ENCODE measurements at regions not wholly inside any gene's neighbourhood (a gene's known extent, or its start where the extent isn't known, plus 50 kb on each side); places are given as distances from the start of the nearest gene placed in this dataset.
"Not testable (repeated sequence)": the region's sequence is repeated elsewhere in the genome, so short reads cannot be mapped to it uniquely, and the experiment has no call there.

DNA sequence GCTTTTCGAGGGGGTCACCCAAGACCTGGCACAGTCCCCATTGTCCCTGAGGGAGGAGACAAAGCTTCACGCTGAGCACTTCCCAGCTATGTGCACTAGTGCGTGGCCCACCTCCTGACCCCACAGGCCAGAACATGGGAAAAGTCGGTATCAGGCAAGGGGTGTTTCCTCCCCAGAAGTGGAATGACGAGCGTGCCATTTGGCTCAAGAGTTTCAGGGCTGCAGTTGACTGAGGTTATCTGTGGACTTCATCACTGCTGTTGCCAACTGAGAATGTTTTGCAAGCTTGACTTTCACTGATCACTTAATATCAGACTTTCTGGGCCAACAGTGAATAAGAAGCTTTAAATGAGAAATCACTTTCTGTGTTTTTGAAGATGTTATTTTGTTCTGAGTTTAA is 137.0 kb upstream of the AFDN start:
- TF ChIP-seq, protein P1, sequence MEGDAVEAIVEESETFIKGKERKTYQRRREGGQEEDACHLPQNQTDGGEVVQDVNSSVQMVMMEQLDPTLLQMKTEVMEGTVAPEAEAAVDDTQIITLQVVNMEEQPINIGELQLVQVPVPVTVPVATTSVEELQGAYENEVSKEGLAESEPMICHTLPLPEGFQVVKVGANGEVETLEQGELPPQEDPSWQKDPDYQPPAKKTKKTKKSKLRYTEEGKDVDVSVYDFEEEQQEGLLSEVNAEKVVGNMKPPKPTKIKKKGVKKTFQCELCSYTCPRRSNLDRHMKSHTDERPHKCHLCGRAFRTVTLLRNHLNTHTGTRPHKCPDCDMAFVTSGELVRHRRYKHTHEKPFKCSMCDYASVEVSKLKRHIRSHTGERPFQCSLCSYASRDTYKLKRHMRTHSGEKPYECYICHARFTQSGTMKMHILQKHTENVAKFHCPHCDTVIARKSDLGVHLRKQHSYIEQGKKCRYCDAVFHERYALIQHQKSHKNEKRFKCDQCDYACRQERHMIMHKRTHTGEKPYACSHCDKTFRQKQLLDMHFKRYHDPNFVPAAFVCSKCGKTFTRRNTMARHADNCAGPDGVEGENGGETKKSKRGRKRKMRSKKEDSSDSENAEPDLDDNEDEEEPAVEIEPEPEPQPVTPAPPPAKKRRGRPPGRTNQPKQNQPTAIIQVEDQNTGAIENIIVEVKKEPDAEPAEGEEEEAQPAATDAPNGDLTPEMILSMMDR (IDR thresholded peaks at IDR 0.05; ENCODE audit: poor library complexity, severe bottlenecking) = no peak
- no peaks in the 10 kb centered on the region for H3K27me3 ChIP-seq (ENCODE audit: insufficient read depth, poor library complexity, severe bottlenecking)
- H3K4me3 ChIP-seq (ENCODE audit: severe bottlenecking) = no peak overlapping the region
- no peak for ATAC-seq (ENCODE audit: low read depth)
- H3K4me1 ChIP-seq (ENCODE audit: insufficient read depth, poor library complexity, severe bottlenecking) = no peaks in the 10 kb centered on the region
- H3K27ac ChIP-seq (ENCODE audit: poor library complexity, severe bottlenecking) = no peak overlapping the region
- H3K9me3 ChIP-seq (ENCODE audit: severe bottlenecking) = no peaks in the 10 kb centered on the region
- DNase-seq (ENCODE audit: low spot score) = no peak
- H3K36me3 ChIP-seq (ENCODE audit: low read depth) = no peaks in the 10 kb centered on the region

DNA sequence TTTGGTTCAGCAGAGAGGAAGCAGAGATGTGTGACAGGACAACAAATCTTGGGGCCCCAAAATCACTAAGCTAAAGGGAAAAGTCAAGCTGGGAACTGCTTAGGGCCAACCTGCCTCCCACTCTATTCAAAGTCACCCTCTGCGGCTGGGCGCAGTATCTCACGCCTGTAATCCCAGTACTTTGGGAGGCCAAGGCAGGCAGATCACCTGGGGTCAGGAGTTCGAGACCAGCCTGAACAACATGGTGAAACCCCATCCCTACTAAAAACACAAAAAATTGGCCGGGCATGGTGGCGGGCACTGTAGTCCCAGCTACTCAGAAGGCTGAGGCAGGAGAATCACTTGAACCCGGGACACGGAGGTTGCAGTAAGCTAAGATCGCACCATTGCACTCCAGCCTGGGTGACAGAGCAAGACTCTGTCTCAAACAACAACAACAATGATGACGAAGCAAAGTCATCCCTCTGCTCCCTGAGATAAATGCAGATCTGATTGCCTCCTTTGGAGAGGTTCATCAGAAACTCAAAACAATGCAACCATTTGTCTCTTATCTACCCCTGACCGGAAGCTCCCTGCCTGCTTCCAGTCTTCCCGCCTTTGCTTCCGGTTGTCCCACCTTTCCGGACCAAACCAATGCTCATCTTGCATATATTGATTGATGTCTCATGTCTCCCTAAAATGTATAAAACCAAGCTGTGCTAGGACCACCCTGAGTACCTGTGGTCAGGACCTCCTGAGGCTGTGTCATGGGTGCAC is 136.4 kb upstream of the AFDN start:
- H3K4me1 ChIP-seq (ENCODE audit: insufficient read depth, poor library complexity, severe bottlenecking); H3K27me3 ChIP-seq (ENCODE audit: insufficient read depth, poor library complexity, severe bottlenecking); H3K36me3 ChIP-seq (ENCODE audit: low read depth); H3K27ac ChIP-seq (ENCODE audit: poor library complexity, severe bottlenecking); DNase-seq (ENCODE audit: low spot score); H3K4me3 ChIP-seq (ENCODE audit: severe bottlenecking); ATAC-seq (ENCODE audit: low read depth); H3K9me3 ChIP-seq (ENCODE audit: severe bottlenecking): not testable (repeated sequence)

DNA sequence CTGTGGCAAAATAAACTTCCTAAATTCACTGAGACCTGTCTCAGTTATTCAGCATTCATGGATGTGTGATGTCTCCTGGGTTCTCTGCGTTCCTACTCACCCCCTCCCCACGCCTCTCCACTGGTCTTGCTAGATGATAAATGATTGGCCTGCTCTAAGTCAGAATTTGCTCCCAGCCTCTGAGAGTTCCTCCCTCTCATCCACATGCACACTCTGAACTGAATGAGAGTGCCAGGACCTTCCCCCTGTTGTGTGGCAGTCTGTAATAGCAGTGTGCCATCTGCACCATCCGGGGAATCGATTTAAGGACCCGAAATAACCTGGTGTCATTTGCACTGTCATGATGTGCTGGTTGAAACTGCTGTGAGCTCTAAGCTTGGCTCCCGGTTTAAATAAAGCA is 135.8 kb upstream of the AFDN start:
- H3K27ac ChIP-seq (ENCODE audit: poor library complexity, severe bottlenecking) = no peak overlapping the region
- TF ChIP-seq, protein P1 (IDR thresholded peaks at IDR 0.05; ENCODE audit: poor library complexity, severe bottlenecking) = no peak
- ATAC-seq (ENCODE audit: low read depth) (no peak), DNase-seq (ENCODE audit: low spot score) (no peak)
- H3K4me1 ChIP-seq (ENCODE audit: insufficient read depth, poor library complexity, severe bottlenecking) = no peaks in the 10 kb centered on the region
- no peaks in the 10 kb centered on the region for H3K36me3 ChIP-seq (ENCODE audit: low read depth)
- H3K4me3 ChIP-seq (ENCODE audit: severe bottlenecking) = no peak overlapping the region
- H3K9me3 ChIP-seq (ENCODE audit: severe bottlenecking) = no peaks in the 10 kb centered on the region
- H3K27me3 ChIP-seq (ENCODE audit: insufficient read depth, poor library complexity, severe bottlenecking) = no peaks in the 10 kb centered on the region

DNA sequence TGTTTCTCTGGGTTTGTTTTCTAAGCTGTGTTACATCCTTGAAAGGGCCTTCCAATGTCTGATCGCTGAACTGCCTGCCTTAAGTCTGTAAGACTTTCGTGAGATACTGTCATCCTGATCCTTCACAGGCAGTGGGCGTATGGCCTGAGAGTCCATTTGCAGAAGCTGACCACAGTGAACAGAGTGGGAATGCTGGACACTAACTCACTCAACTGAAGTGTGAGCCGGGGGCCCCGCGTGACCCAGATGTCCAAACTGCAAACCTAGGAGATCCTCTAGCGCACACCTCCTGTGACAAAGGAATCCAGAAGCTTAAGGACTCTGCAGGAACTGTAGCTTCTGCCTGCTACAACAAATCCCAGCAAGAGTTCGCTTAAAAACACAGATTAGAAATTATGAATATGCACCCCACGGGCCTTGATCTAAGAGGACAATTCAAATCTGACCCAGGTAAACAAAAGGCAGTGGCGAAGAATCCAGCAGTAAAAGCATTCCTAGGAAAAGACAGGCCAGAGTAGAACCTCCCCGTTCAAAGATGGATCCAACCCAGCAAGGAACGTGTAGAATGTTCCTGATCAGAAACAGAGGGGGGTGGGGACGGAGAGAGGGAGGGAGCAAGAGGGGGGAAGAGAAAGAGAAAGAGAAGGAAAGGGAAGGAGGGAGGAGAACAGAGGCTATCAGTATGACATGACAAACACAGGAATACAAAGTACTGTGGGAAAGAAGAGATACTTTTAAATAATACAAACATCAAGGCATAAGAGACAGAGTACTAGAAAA is 135.0 kb upstream of the AFDN start:
- H3K9me3 ChIP-seq (ENCODE audit: severe bottlenecking) = no peaks in the 10 kb centered on the region
- no peak for ATAC-seq (ENCODE audit: low read depth)
- H3K27me3 ChIP-seq (ENCODE audit: insufficient read depth, poor library complexity, severe bottlenecking) = no peaks in the 10 kb centered on the region

DNA sequence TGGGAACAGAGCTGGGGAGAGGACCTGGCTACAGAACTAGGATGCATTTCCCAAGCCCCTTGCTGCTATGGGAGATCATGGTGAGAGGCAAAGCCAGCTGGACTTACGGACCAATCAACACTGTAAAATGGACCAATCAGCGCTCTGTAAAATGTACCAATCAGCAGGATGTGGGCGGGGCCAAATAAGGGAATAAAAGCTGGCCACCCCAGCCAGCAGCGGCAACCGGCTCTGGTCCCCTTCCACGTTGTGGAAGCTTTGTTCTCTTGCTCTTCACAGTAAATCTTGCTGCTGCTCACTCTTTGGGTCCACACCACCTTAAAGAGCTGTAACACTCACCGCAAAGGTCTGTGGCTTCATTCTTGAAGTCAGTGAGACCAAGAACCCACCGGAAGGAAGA is 133.2 kb upstream of the AFDN start:
- H3K4me1 ChIP-seq (ENCODE audit: insufficient read depth, poor library complexity, severe bottlenecking); H3K27me3 ChIP-seq (ENCODE audit: insufficient read depth, poor library complexity, severe bottlenecking); H3K36me3 ChIP-seq (ENCODE audit: low read depth); ATAC-seq (ENCODE audit: low read depth); DNase-seq (ENCODE audit: low spot score); H3K4me3 ChIP-seq (ENCODE audit: severe bottlenecking); H3K27ac ChIP-seq (ENCODE audit: poor library complexity, severe bottlenecking); H3K9me3 ChIP-seq (ENCODE audit: severe bottlenecking): not testable (repeated sequence)

More for the DNA sequence above, 135.0 kb upstream of the AFDN start:
- TF ChIP-seq, protein P1 (IDR thresholded peaks at IDR 0.05; ENCODE audit: poor library complexity, severe bottlenecking) = no peak
- DNase-seq (ENCODE audit: low spot score) = no peak
- H3K4me3 ChIP-seq (ENCODE audit: severe bottlenecking) = no peak overlapping the region
- H3K4me1 ChIP-seq (ENCODE audit: insufficient read depth, poor library complexity, severe bottlenecking) = no peaks in the 10 kb centered on the region
- no peak overlapping the region for H3K27ac ChIP-seq (ENCODE audit: poor library complexity, severe bottlenecking)
- no peaks in the 10 kb centered on the region for H3K36me3 ChIP-seq (ENCODE audit: low read depth)
